Panc1 (cell line): ENCODE measurements at regions not wholly inside any gene's neighbourhood (a gene's known extent, or its start where the extent isn't known, plus 50 kb on each side); places are given as distances from the start of the nearest gene placed in this dataset.

Experiments
- ATAC-seq: fragments of 200-7000 bp; cut with Tn5 transposase; 2 replicates; pipeline ENCODE4 v1.9.1; 2020; ENCODE audit warnings: mild to moderate bottlenecking, moderate library complexity
- BruUV-seq: library from RNA; stranded (reverse); fragments of 400-500 nt; replicated peaks from 2 replicates; lab custom pipeline; 2021; lab: Mats Ljungman, UMichigan
- CTCF ChIA-PET: fragments of 300-600 bp; sonication (Branson Sonifier 250); formaldehyde crosslinking; loops from one replicate; lab custom pipeline; 2022; ENCODE audit warnings: antibody characterized with exemption; lab: Charles Lee
- POLR2A ChIA-PET: fragments of 300-600 bp; sonication (Branson Sonifier 250); formaldehyde crosslinking; loops from one replicate; lab custom pipeline; 2022; ENCODE audit warnings: antibody characterized with exemption; lab: Charles Lee
- DNase-seq: peaks from one replicate; pipeline ENCODE4 v3.0.0-alpha.2; 2010; ENCODE audit warnings: low read depth, low spot score
- H3K27ac ChIP-seq: 2 replicates; pipeline ENCODE4 v1.5.1; 2011; ENCODE audit warnings: mild to moderate bottlenecking, low read length, inconsistent platforms
- H3K27me3 ChIP-seq: fragments of 200-500 bp; sonication (Bioruptor generic); 2 replicates; pipeline ENCODE4 v1.6.0; 2014; ENCODE audit warnings: low read length, inconsistent platforms; ENCODE audit not compliant: control insufficient read depth, insufficient read depth
- H3K36me3 ChIP-seq: fragments of 200-500 bp; sonication (Bioruptor generic); 2 replicates; pipeline ENCODE4 v1.5.1; 2014; ENCODE audit warnings: inconsistent platforms, mild to moderate bottlenecking, low read length, moderate library complexity; ENCODE audit not compliant: control insufficient read depth, insufficient read depth
- H3K4me1 ChIP-seq: 2 replicates; pipeline ENCODE4 v1.5.1; 2011; ENCODE audit warnings: inconsistent platforms, mild to moderate bottlenecking, low read length, moderate library complexity; ENCODE audit not compliant: control insufficient read depth, insufficient read depth
- H3K4me3 ChIP-seq, 2 experiments: 2 replicates each; pipeline ENCODE4 v1.5.1; 2011 to 2012; ENCODE audit warnings: low read depth in 2 of 2, low read length in 2 of 2, mild to moderate bottlenecking in 2 of 2, inconsistent platforms in 1 of 2, moderate library complexity in 1 of 2
- H3K9me3 ChIP-seq: fragments of 200-500 bp; sonication (Bioruptor generic); 2 replicates; pipeline ENCODE4 v1.5.1; 2014; ENCODE audit warnings: low read depth, mild to moderate bottlenecking, inconsistent platforms, low read length, moderate library complexity; ENCODE audit not compliant: control insufficient read depth, insufficient read depth
- CTCF ChIP-seq: fragments of 450-650 bp; IDR thresholded peaks from 2 replicates; pipeline ENCODE4 v1.5.1; 2017; ENCODE audit warnings: mild to moderate bottlenecking
- POLR2AphosphoS5 ChIP-seq: IDR thresholded peaks from 2 replicates; pipeline ENCODE4 v1.6.1; 2012; ENCODE audit warnings: mild to moderate bottlenecking, low read depth, low read length, moderate library complexity
- REST ChIP-seq, 2 experiments: IDR thresholded peaks; 2 replicates each; pipeline ENCODE4 v1.6.1; 2011 to 2012; ENCODE audit warnings: low read depth in 2 of 2, control low read depth in 1 of 2, low read length in 1 of 2, mild to moderate bottlenecking in 1 of 2, moderate library complexity in 1 of 2; ENCODE audit not compliant: insufficient read depth in 1 of 2
- SIN3A ChIP-seq: IDR thresholded peaks from 2 replicates; pipeline ENCODE4 v1.6.1; 2012; ENCODE audit warnings: low read depth, mild to moderate bottlenecking, low read length, moderate library complexity, borderline replicate concordance; ENCODE audit not compliant: insufficient read depth
- TCF7L2 ChIP-seq: IDR thresholded peaks from 2 replicates; pipeline ENCODE4 v1.6.1; 2011; ENCODE audit warnings: mild to moderate bottlenecking, low read depth, low read length, inconsistent platforms
- in situ Hi-C: cut with HindIII; loops from 2 replicates; pipeline ENCODE4 v1.10.0; 2016; ENCODE audit warnings: low sequenced_read_pairs, low pct_unique_long_range_greater_than_20kb
- intact Hi-C: fragments of 100-400 bp; cut with micrococcal nuclease; formaldehyde crosslinking; loops from one replicate; pipeline ENCODE4 v1.10.0; 2022; ENCODE audit not compliant: unreplicated experiment

GRCh38 chr15:96186105-96186504 is 144.4 kb upstream of the NR2F2 start:
- no peaks in the 10 kb centered on the region for H3K27me3 ChIP-seq
- H3K9me3 ChIP-seq = no peaks in the 10 kb centered on the region
- H3K36me3 ChIP-seq = no peaks in the 10 kb centered on the region
- intact Hi-C loops = no loop called here
- ATAC-seq = no peak
- ChIA-PET CTCF (no interaction called here), POLR2A (no interaction called here)
- in situ Hi-C loops = no loop called here
- TF ChIP-seq TCF7L2 (no peak), POLR2AphosphoS5 (no peak), SIN3A (no peak), REST (IDR thresholded peaks at IDR 0.05; ENCODE audit: insufficient read depth in 1 of 2, low read depth in 2 of 2, low read length in 1 of 2) (no peak), CTCF (no peak)
- BruUV-seq = no TSS peak
- no peaks in the 10 kb centered on the region for H3K4me1 ChIP-seq
- no peak overlapping the region for H3K4me3 ChIP-seq
- DNase-seq = no peak
- no peak overlapping the region for H3K27ac ChIP-seq

- Histone ChIP-seq H3K27ac (no peak overlapping the region), H3K36me3 (no peaks in the 10 kb centered on the region), H3K4me1 (no peaks in the 10 kb centered on the region), H3K9me3 (no peaks in the 10 kb centered on the region), H3K4me3 (no peak overlapping the region), H3K27me3 (no peaks in the 10 kb centered on the region)
- CTCF ChIA-PET = no interaction called here
- in situ Hi-C loops = no loop called here
- BruUV-seq = no TSS peak
- DNase-seq (no peak), ATAC-seq (no peak)
- intact Hi-C loops = no loop called here
- POLR2A ChIA-PET = no interaction called here
- TF ChIP-seq POLR2AphosphoS5 (no peak), REST (IDR thresholded peaks at IDR 0.05; ENCODE audit: insufficient read depth in 1 of 2, low read depth in 2 of 2, low read length in 1 of 2) (no peak)
These were observed 142.9 kb upstream of the NR2F2 start for GRCh38 chr15:96187341-96188305.
